SKM-1 (cell line): ENCODE measurements at regions not wholly inside any gene's neighbourhood (a gene's known extent, or its start where the extent isn't known, plus 50 kb on each side); places are given as distances from the start of the nearest gene placed in this dataset.

Experiments
- DNase-seq: peaks from one replicate; lab custom pipeline; 2025; ENCODE audit not compliant: unreplicated experiment; lab: John Stamatoyannopoulos, UW

DNA sequence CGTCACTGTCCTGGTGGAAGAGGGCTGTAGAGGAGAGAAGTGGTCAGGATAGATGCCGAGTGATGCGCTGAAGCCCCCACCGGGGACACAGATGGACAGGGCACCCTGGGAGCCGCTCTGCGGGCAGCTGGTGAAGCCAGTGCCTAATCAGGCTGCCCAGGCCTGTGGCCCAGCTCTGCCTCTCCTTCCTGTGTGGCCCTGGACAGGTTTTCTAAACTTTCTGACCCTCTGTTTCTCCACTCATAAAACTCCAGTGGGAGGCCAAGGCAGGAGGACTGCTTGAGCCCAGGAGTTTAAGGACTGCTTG is 86.1 kb downstream of the C5orf15 start:
- DNase-seq = no peak

DNA sequence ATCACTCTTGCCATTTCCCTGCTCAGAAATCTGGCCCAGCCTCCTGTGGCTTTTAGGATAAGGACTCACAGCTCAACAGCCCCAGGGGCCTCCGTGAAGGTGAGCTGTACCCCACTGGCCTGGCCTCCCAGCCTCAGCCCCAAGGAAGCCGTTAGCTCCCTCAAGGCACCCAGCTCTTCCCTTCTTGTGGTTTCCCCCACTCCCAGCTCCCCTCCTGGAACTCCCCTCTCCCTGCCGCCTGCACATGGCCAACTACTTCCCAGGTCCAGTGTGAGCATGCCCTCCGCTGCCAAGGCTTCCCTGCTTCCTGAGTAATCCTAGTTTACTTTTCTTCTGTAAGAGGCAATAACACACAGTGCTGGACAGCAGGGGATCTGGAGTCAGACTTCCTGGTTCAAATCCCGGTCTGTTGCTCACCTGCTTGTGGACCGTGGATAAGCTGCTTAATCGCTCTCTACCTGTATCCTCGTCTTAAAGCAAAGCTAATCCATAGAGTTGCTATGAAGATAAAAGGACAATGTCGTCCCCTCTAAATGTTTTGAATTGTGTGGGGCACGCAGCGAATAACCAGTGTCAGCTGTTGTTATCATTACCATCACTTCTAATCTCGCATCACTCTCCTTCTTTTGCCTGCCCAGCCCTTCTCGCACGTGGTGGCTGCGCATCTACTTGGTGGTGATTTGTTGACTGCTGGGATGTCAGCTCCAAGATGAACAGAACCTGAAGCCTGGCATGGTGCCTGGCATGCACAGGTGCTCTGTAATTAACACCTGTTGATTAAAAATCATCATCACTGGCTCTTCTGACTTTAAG is 86.6 kb downstream of the C5orf15 start:
- no peak for DNase-seq

DNA sequence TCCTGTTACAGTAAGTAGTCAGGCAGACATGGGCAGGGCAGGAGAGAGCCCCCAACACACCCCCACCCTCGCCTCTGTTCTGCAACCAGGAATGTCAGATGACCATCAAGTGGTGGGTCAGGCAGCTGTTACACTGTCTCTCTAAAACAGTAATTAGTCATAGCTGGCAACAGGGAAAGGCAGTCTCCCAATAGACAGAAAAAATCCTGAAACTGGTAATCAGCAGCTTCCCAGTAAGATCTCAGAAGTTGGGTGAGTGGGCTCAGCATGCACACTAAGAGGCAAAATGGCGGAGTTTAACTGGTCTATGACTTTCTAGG is 90.2 kb downstream of the C5orf15 start:
- no peak for DNase-seq

DNA sequence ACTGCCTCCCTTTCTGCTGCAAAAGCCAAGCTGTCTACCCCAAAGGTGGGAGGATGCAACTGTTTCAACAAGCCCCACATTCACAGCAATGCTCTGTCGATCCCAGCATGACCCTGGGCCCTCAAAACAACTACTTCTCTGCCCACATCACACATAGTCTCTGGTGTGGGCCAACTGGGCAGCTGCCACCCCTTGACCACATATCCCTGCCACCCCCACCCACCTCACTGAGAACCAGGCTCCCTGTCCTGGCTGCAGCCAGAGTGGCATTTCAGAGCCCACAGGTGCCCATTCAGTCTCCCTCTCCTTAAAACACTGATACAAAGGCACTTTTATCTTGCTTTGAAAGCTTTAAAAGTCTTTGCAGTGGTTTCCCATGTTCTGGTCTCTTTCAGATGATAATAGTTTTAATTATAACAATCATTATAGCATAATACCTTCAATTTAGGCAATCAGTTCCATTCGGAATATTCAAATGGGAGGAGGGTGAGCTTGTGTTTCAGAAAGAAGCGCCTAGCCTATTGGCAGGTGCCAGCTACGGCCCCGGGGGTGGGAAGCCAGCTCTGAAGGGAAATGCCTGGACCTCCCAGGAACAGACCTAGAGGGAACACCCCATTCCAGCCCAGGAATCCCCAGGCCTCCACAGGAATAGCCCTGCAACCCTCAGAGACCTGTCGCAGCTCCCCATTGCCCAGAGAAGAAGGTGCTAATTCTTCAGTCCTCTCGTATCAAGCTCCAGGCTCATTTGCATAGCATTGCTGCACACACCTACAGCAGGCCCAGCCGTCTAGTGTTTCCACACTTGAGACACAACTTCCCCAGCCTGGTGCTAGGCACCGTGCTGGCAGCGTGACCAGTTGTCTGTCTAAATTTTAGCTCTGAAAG is 90.8 kb downstream of the C5orf15 start:
- DNase-seq = no peak

DNA sequence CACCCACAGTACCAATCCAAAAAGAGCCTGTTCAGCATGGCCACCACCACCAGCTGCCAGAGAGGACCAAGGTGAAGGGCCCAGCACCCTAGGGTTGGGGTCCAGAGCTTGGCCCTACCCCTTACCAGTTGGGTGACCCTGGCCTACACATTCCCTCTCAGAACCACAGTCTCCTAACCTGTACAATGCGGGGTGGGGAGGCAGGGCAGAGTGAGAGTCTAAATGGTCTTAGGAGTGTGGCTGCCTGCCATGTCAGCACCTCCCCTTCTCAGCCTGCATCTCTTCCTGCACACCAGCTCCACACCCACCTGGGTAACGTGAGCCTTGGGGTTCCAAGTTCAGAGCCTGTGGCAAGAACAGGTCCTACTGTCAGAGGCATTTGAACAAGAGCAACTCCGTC is 92.2 kb downstream of the C5orf15 start:
- DNase-seq = no peak

DNA sequence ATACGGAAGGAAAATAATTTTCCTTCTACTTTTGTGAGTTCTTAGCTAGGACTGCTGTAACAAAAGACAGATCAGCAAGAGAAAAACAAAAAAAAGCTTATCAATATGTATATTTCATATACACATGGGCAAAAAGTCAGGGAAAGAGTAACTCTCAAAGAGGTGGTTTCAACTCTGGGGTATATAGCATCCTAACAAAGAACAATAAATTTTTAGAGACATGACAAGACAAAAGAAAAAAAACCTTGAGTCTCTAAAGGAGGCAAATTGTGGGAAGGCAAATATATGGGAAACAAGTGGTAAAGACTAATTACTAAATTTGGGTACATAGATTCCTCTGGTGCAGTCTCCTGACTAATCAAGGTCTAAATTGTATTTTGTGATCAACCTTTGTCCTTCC is 93.2 kb downstream of the C5orf15 start:
- DNase-seq = no peak

DNA sequence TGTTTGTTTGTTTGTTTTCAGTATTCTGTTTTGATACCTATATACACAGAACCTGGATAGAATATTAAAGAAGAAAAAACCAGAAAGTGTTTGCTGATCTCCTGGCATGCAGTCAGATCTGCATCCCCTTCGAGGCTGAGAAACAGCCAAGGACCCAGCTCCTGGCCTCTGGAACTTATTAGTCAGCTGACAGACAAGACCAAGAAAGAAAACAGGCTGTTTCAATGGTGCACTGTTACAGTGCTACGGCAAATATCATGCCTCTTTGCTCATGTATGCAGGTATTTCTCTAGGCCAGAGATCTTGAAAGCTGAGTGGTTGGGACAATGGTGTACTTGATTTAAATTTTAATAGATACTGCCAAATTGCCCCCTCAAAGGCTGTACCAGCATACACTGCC is 95.0 kb downstream of the C5orf15 start:
- DNase-seq = no peak

DNA sequence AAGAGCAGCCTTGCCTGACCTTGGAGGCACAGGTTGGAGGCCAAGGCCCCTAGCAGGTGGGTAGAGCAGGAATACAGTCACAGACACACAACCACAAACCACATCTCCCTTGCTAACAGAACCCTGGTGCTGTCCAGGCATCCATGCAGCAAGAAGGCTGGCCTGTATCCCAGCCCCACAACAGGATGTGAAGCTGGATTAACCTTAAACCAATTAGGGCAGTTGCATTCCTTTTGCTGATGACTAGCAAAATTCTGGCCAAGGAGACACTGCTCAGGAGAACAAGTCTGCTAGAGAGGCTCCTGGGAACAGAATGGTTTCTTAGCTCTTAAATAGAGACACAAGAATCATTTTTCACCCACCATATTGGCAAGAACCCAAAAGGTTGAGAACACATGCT is 97.8 kb downstream of the C5orf15 start:
- no peak for DNase-seq

DNA sequence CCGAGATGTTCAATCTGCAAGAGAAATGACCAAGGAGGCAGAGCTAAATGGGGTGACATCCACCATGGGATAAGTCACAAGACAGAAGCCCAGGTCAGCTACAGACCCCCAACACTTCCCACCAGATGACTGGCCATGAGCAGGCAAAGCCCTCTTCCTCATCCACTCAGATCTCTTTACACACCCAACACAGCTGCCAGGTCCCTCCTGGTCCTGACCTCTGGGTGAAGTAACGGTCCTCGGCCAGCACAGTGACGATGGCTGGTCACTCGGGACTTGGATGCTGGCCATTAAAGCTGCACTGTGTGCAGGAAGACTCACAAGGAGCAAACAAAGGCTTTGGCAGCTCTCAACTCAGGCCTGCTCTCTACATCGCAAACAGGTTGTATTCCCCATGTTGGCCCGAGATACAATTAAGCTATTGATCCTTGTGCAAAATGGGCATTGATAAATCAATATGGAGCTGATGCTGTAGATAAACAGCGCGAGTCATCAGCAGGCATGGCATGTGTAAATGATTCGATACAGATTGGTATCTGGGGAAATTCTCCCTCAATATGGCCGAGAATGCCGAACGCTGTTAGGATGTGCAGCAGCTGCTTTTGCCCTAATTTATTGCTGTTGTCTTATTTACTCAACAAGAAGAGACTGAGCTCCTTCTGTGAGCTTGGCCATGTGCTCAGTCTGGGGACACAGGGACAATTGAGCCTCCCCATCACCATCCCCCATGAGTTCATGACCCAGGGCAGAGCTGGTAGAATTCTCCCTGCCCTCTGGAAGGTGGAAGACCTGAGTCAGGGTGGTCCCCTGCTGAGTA is 98.7 kb downstream of the C5orf15 start:
- DNase-seq = no peak

DNA sequence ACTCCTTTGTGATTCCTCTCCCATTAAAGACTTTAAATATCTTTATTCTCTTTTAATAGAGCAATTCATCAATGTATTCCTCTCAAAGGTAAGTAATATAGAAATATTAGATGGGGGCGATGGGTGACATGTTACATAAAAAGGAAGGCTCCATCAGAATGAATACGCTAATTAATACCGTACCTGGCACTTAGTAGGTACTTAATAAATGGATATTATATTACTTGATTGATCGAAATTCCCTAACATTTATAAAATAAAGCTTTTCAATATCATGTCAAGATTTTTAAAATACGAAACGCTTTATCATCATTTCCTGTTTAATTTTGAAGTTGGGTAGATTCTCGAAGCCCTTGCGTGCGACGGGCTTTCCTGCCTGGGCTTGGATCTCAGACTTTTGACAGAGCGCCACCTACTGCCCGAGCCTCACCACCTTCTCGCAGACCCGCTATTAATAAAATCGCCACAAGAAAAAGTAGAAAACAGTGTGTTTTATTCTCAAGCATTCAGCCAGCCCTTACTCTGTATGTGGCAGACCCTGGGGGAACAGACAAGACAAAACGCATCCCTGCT is 99.4 kb downstream of the C5orf15 start:
- peak; percentile 15 for DNase-seq

DNA sequence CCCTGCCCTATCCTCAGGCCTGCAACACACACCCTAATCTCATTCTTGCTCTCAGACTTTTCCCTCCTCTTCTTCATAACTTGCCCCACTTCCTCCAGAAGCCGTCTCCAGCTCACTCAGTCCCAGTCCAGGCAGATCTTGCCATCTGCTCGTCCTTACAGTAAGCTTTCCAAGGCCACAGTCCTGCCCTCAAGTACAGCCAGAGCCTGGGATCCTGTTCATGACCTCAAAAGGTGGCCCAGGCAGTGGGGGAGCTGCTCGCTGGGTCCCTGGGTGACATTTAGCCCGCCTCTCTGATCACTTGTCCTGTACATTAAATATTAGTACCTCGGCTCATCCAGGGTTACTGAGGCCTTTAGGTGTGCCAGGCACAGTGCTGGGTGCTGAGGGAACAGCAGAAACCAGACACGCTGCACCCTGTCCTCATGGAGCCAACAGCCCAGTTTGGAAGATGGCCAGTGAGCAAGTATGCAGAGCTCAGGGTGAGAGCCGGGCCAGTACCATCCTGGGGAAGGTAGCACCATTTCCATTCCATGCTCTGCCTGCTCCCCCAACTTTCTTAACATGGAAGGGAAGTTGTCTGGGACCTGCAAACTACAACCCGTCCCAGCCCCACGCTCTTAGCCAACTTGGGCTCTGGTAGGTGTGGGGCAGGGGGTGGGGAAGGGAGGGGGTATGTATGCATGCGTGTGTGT is 100.4 kb downstream of the C5orf15 start:
- DNase-seq = no peak

DNA sequence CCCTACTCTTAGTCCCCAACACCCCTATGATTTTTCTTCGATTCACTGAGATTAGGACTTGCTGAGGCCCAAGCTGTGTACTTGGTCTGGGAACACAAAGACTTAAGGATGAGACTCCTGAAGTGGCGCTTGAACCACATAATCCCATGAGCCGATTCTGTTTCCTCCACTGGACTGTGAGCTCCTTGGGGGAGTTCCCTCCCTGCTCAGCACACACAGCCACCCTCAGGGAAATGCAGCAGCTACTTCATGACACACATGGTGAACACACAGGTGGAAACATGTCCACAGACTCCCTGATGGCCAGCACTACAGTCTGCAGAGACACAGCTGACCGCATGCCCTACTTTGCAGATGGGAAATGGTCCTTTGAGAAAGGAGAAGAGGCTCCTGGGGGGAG is 101.1 kb downstream of the C5orf15 start:
- DNase-seq = no peak

DNA sequence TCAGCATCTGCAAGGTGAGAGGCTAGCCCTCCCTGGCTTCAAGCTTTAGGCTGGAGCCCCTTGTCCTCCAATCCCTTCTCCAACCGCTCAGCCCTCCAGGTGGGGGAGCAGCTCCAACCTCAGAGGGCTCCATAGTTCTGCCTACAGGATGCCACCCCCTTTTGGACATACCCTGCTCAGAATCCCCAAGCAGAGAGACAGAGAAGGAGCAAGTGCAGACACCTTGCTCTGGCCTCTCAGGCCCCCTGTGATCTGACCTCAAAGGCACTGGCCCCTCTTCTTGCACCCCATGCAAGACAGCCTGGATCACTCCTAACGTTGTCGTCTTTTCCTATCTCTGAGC is 101.6 kb downstream of the C5orf15 start:
- DNase-seq = no peak

DNA sequence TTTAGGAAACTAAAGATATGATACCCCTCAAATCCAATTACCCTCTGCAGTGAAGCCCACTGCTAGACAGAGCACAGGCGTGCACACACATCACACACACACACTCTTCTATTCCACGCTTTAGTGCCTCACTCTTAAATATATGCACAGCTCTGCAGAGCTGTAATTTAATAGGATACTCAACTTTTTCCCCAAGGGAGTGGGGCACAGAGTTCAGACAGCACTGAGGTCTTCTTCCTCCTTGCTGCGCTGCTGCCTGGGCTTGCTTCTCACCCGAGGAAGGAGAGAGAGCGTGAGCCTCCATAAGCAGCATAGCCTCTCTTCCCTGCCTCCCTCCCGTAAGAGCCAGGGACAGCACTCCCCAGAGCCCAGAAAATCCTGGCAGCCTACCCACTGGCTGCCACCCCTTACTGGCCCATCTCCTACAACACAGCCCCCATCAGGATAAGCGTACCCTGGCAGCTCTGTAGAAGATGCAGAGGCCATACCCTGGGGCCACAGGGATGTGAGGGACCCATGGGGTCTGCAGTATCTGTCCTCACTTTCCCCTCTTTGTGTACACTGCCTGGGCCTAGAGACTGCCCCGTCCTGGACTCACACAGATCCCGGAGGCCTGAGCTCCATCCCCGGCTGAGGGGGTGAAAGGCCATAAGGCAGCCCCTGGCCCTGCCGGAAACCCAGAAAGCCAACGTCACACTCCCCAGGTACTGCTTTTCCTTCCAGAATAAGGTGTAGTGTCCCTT is 102.1 kb downstream of the C5orf15 start:
- DNase-seq = no peak

DNA sequence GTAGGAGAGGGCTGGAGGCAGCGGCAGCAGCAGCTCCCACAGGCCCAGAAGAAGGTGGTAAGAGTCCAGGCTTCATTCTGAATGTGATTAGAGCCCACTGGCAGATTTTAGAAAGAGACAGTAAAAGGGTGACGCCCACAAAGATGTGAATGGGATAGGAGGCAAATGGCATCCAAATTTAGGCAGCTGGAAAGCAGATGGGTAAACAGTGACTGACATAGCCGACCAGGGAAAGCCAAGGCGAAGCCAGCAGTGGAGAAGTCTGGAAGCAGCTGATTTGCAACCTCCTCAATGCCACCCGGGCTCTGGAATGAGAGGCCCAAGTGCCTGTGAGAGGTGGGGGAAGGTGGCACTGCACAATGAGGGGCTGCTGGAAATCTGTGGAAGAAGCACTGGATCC is 103.3 kb downstream of the C5orf15 start:
- no peak for DNase-seq

DNA sequence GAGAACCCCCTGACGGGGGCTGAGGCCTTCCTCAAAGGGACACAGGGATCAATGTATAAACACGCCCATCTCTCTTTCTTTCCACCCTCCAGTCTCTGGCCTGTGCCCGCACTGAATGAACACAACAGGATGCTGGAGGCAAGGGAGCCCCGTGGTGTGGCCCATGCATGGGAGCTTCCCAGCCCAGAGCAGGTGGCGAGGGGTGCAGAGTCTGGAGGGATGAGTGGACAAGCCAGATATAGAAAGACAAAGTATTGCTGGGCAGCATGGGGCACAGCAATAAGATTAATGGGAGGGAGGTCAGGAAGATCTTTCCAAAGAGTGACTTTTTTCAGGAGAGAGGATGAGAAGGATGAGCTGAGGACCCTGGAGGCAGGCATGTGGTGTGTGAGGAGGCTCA is 103.7 kb downstream of the C5orf15 start:
- DNase-seq = no peak

DNA sequence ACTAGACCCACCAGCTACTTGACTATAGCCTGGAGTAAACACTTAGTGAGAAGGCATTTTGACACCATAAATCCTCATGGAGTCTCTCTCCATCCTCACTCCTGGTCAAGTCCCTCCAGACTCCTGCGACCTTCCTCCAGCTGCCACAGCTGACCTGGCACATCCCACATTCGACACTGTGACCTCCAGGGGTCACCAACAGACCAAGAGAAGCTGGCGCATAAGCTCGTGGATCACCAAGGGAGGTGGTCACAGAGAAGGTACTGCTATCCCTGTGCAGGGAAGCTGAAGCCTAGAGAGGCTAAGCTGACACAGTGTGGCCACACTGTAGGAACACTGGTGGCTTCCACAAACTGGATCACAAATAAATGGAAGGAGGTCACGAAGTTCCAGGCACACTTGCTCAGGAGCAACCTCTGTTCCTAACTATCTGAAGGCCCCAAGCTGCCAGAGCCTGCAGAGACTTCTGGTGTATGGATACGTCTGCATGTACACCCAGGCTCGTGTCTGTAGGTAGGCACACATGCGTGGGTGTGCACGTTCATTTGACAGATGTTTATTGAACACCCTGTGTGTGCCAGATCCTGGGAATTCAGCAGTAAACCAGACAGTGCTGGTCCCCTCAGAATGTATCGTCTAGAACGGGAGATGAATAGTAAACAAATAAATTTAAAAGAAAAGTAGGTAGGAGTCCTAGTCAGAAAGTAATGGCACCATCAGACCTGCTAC is 104.4 kb downstream of the C5orf15 start:
- no peak for DNase-seq

DNA sequence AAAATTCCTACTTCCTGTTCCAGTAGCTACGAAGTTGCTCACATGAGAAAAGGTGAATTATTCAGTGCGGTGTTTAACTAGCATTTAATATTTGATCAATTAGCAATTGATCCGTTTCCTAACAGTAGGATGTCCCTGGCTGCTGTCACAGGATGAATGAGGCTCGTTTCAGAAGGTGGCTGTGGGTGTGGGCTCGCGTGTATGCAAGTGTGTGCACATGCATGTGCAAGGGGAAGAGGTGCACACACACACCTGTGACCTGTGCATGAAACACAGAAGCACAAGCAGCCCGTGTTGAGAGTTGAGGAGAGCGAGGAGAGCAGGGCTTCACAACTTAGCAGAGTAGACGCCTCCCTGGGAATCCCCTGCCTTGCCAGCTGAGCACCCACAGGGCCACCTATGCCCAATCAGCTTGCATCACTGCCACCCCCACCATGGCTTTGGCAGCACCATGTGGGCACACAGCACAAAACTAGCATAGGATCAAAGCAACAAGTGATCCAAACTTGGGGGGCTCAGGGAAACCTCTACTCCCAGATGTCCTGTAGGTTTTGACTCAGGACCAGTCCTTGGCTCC is 107.2 kb downstream of the C5orf15 start:
- DNase-seq = no peak

DNA sequence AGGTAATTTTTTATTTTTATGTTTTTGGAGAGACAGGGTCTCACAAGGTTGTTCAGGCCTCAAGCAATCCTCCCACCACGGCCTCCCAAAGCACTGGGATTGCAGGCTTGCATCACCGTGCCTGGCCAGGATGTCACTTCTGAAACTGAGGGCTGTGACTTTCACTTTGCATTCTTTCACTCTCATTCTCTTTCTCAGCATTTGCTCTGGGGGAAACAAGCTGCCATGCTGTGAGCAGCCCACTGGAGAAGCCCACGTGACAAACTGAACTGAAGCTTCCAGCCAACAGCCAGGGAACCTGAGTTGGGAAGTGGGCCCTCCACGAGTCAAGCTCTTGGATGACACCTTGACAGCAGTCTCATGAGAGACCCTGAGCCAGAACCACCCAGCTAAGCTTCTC is 109.4 kb downstream of the C5orf15 start:
- DNase-seq = no peak
